GM21447 (cell line): ENCODE measurements at regions not wholly inside any gene's neighbourhood (a gene's known extent, or its start where the extent isn't known, plus 50 kb on each side); places are given as distances from the start of the nearest gene placed in this dataset.

Experiments used
- ATAC-seq: cut with Tn5 transposase; IDR thresholded peaks from one replicate; pipeline ENCODE4 v1.9.1; 2021; ENCODE audit not compliant: unreplicated experiment

DNA sequence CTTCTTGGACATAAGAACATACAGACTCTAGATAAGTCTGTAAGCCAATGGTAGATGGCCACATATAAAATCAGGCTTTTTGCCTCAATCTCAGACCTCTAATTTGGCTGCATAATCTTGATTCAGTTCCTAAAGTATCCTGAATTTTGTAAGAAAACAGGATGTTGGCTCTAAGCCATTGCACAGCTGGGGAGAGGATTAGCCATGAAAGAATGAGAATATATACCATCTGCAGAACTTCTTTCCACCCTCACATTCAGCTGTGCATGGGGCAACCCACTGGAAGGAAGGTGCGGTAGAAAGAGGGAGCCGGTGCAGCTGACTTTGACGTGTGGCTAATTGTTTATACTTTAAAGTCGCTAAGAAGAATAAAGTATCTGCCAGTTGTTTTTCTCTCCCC is 1061.6 kb upstream of the FAM98A start:
- no peak for ATAC-seq

DNA sequence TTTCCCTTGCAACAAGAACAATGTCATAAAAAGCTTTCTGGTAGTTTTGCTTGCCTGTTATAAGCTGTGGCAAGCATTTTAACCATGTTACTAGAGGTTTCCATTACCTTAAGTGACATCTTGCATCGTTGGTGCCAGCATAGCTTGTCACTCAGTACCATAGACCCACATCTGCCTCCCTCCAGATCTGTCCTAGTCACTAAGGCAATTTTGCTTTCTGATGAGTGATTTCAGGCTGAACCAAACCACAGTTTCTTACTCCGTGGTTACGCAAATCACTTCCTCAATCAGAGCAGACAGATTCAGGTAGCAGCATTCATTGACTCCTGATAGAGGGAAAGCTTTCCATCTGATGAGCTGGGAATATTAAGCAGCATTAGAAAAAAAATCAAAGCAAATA is 1057.5 kb upstream of the FAM98A start:
- ATAC-seq, result no peak

DNA sequence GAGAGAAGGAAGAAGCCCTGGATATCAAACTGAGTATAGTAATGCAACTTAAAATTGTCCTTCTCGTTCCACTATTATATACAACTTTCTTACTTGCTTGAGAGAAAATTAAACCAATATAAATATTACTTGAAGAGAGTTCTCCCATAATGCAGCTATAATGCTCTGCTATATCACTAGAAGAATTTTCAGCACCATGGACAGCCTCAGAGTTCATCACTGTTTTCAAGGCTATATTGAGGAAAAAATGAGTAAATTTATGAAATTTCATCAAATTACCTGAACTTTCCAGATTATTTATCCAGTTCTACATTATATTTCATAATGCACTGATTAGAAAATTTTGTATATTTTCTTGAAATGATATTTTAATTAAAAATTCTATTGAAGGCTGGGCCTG is 1053.5 kb upstream of the FAM98A start:
- ATAC-seq, result no peak

DNA sequence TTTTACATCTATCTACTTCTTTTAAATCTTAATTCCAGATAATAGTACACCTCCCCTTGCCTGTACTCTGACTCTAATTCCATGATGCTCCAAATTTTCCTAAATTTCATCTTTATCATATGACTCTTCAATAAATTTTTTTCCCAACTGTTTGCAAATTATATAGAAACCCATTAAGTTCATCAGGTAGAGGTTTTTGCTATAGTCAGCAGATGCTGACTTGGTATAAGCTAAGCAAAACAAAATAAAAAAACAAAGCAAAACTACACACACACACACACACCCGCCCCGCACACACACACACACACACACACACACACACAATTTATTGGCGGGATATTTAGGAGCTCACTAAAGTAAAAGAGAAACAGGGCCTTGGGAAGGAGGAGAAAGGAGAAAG is 1047.8 kb upstream of the FAM98A start:
- no peak for ATAC-seq

DNA sequence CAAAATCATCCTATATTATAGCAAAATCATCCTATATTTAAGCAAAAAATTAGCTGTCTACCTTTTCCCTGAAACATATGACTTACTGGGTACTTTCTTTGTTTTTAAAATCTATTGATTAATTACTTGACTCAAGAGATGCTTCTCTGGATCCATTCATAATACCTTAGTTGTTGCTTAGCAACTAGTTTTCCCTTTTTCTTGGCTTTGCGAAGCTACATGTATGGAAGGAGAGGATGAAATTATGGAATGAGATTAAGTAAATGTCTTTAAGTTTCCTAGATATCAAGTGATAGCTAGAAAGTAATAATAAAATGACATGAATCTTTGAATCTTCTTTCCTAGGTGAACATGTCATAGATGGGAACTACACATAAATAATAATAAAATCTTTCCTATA is 1033.2 kb upstream of the FAM98A start:
- ATAC-seq, result no peak

DNA sequence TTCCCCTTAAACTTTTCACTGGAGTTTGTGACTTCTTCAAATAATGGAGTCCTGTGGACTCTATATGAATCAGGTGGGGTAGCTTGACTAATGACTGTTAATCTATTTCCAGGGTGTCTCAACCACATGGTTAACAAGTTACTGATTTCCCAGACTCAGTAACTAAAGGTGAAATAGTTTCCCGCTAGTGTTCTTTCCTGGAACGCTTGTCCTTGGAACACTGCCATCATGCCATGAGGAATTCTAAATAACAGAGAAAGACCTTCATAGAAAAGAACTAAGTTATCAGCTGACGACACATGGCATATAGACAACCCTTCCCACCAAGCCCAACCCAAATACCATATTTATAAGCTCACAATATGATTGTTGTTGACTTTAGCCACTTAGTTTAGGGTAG is 1027.9 kb upstream of the FAM98A start:
- ATAC-seq, result no peak

DNA sequence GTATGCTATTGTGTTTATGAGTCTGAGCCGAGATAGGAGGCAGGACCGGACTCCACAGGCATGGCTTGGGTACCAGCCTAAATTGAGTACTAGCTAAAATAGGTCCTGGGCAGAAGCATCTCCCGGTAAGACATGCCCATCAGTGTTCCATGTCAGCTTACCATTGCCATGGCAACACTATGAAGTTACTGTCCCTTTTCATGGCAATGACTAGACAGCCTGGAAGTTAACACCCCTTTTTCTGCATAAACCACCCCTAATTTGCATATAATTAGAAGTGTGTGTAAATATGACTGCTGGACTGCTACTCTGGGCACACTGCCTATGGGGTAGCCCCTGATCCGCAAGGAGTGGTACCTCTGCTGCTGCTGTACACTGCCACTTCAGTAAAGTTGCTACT is 1005.1 kb upstream of the FAM98A start:
- ATAC-seq, result no peak

DNA sequence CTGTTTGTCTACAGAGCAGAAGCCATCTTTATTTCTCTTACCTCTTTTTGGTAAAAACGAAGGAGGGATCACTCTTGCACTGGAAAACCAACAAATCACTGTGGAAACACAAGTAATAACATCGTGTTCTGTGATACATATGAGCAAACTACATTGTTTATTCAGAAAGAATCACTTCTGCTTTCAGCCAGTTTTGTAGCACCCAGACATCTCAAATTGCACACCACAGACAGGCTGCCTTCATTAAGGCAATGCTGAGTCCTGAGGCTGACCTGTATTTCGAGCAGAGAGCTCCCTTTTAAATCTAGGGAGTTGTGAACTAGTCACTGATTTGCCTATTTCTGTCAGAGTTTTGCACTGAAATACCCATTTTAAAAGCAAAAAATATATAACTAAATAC is 1003.2 kb upstream of the FAM98A start:
- no peak for ATAC-seq

DNA sequence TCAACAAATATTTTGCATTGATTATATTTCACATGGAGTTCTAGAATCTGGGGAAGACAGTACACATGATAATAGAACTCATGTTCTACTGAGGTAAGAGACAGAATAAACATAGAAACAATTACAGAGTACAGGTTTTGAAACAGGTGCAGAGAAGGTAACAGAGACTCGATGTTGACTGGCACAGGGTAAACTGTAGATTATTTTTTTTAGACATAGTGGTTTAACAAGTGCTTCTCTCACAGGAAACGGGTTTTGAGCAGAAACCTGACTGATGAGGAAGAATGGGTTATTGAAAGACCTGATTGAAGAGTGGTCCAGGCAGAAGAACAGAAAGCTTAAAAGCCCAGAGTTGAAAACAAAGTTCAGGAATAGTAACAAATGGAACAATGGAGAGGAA is 1002.5 kb upstream of the FAM98A start:
- no peak for ATAC-seq

DNA sequence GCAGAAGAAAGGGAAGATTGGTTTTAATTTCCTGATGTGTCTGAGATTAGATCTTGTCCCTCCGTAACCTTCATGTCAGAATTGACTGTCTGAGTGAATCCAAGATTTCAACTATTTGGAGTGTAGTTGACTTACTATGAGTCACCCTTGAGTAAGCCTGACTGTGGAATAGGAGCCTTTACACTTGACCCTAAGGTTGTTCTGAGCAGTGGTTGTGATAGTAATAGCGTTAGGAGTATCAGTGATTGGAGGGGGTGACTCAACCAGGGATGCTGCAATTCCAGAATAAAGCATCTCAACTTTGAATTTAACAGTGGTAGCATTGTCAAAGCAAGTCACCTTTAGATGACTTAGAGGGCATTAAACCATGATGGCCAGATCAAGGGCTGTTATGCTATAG is 979.5 kb upstream of the FAM98A start:
- no peak for ATAC-seq

DNA sequence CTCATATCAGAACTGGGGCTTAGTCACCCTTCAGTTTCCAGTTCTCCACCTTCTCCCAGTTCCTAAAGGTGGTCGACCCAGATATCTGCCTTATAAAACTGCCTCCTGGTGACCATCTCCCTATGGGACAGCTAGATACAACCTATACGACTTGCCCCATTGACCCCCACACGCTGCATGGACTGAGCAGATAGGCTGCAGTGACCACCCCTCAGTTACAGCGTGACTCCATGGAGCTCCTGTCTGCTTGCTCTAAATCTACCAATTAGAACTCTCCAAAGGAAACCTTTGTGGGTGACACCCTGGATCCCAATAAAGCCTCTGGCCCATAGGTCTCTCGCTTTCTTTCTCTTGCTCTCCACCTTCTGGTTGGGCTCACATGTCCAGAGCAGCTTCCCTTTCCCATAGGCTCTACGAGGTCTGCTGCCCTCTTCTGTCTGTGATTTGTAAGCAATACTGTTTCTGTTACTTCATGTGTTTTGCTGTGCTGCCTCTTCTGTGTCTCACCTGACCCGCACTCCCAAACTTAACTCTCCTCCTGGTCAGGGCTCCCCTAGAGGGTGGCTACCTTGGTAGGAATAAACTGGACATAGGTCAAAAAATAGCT is 971.3 kb upstream of the FAM98A start:
- ATAC-seq, result no peak

DNA sequence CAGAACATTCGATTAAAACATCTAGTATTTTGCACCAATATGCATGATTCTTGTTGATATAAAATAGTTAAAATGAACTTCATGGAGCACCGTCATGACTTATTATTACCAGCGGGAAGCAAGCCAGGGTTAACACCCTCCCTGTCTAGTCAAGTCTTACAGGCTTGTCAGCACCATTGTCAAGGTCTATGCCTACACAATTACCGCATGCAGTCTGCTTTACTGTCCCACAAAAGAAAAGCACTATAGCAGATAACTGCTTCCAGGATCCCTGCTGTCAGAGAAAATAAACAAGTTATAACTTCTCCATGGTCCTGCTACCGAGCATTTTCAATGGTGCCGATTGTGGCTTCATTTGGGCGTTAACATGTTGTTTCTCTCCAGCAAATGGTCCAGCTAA is 968.0 kb upstream of the FAM98A start:
- ATAC-seq, result no peak

DNA sequence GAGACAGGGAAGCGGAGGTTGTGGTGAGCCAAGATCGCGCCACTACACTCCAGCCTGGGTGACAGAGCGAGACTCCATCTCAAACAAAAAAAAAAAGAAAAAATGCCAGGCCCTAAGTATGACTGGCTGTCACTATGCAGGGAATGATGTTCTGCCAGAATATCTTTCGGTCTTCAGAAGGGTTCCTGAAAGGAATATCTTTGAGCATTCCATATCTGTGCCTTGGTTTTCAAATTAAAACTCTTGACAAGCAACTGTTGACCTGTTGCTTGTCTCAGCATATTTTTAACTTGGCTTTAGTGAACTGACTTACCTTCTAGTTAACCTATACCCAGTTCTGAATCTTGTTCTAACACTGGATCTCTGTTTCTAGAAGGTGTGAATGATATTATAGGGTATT is 953.2 kb upstream of the FAM98A start:
- no peak for ATAC-seq

DNA sequence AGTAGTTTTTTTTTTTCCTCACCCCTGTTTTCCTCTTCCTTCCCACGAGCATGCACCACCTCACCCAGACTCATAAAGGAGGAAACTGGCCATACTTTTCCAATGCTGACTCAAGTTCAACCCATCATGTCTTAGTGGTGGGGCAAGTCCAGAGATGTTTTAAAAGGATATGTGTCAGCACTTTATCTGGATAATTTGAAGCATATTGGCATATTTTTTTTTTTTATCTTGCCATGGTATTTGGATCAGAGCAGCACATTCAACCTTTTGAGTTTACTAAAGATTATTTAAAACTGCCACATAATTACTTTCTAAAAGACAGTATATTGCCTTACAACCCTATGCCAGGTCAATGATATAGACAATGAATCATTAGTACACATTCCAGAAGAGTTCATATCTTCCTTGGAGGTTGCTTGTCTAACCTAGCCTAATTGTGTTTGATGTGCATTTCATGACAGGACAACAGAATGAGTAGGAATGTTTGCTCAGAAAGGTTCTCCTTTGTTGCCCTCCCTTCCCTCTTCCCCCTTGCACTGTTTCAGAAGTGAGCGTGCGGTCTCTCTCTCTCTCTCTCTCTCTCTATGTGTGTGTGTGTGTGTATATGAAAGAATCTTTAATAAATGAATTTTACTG is 950.7 kb upstream of the FAM98A start:
- no peak for ATAC-seq

DNA sequence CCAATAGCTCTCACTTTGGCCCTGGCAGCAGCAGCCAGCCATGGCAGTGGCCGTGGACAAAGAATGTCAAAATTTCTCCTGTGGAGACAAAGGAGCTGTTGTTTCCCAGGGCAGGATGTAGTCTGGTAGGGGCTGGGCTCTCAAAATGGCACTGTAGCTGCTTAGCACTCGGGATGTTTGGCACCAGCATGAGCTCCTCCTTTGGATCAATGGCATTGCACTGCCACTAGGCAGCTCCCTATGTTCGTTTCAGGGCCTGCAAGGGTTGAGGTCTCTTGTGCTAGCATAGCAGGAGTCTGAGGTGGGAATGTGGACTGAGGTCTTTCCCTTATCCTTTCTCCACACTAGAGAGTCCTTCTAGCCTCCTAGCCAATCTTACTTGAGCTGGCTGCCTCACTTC is 948.8 kb upstream of the FAM98A start:
- ATAC-seq, result no peak

DNA sequence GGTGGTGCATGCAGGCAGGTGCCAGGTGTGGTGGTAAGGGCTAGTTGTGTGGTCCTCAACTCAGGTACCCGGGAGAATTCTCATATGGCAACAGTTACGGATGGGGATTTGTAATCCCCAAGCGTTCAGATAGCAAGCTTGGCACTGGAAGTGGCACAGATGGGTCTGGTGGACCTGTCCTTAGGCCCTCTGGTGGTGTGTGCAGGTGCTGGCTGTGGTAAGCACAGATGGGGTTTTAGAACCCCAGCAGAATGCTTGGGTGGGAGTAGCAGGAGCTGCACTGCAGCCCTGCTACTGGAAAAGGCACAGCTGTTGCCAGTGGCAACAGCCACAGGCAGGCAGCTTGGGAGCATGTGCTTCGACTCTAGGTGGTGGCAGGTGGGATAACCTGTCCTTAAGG is 948.2 kb upstream of the FAM98A start:
- ATAC-seq, result no peak

DNA sequence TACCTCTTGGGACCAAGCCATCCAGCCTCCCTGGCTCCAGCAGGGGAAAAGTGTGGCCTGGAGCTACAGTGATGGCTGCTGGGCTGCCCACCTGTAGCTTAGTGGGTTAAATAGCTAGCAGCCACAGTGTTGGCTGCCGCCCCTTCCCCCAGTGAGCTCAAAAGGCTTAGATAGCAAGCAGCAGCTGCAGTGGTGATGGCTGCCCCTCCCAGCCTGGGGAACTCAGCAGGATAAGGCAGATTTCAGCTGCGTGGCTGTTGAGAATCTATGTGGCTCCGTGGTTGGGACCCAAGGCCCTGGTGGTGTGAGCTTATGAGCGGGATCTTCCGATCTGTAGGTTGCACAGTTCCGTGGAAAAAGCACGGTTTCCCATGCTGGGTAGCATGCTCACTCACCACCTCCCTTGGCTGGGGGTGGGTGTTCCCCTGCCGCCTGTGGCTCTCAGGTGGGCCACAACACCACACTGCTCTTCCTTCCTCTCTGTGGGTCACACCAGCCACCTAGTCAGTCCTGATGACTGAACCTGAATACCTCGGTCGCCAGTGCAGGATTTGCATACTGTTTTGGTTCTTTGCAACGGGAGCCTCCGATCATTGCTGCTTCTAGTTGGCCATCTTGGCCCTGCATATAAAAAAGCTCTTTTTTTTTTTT is 946.5 kb upstream of the FAM98A start:
- no peak for ATAC-seq

DNA sequence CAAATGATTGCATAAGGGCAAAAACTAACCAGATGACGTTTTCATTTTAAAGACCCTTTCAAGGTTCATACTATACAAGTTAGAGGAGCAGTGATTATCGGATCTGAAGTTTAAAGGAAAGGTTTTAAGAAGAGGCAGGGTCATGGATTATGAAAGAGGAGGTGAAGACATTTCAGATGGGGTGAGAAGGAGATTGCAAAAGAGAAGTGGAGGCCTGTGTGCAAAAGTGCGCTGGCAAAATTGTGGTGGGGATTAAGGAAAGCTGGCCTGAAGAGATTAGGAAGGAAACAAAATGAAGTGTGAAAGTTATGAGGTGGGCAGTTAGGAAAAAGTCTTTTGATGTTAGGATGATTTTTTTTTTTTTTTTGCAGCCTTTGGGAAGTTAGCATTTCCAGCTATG is 935.7 kb upstream of the FAM98A start:
- ATAC-seq, result no peak

DNA sequence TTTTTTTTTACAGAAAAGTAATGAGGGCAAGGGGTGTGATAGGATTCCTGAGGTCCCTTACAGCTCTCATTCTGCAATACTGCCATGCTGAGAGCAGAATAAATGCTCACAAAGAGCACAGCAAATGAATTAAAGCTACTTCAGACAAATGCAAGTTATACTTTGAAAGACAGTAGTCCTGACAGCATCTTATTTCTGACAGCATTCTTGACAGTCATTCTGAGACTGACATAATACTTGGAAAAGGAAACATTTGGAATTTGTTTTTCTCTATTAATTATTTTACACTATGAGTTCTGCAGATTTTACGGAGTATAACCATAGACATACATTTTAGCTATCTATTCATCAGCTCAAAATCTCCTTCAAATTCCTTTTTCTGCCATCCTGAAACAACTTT is 935.2 kb upstream of the FAM98A start:
- ATAC-seq, result no peak

DNA sequence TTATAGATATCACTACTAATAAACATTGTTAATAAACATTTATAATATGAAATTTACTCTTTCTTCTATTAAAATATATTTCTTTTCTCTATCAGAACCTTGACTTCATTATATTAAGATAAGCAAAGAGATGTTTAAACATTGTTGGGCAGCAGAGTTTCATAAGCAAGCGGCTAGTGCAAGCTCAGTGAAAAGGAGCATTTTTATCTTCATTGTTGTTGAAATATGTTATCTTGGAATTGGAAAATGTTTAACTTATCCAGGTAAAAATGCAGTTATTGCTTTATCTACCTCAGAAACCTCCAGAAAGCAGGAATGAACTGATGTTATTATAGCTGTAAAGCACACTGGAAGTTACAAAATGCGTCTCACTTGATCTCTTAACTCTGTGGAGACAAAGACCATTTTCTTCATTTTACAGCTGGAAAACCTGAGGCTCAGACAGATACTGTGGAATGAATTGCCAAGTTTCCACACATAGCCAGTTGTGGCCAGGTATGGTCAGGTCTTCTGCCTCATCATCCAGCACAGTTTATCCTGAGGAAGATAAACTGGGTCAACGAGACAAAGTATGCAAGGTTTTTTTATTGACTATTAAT is 934.6 kb upstream of the FAM98A start:
- no peak for ATAC-seq

DNA sequence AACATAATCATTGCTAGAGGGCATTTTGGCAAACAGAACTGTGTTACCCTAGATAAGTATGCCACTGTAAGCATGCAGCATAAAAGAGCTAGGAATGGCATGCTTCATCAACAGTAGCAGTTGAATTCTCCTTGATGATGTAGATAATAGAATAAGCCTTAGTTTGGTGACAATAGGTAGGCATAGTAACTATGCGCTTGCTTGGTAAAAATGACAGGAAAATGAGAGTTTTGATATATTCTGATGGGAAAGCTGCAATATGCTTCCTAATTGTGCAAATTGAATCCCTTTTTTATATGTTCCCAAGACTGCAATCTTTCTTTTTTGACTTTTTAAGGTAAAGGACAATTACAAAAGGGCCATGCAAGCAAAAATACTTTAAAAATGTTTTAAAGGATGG is 930.9 kb upstream of the FAM98A start:
- ATAC-seq, result no peak

DNA sequence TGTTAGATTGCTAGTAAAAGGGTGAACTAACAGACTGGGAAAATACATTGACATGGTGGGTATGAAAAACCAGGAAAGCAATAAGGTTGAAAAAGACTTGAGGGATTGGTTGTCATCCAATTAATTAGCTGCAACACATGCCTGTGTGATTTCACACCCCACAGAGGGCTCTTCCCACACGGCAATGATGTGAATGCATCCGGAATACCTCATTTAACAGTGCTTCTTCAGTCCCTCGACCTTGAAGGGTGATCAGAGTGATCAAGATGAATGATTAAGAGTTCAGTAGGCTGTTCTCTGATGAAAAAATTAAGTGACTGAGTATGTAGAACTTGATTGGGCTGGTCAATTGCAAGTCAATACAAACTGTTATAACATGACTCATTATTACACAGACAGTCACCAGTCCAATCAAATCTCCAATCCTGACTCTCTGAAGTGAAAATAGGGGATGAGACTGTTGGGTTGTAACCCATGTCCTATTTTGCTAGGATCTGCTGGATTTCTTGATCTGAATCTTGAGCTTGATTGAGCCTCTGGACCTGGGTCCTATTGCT is 924.9 kb upstream of the FAM98A start:
- no peak for ATAC-seq
